HCT116 (cell line): ENCODE measurements at regions not wholly inside any gene's neighbourhood (a gene's known extent, or its start where the extent isn't known, plus 50 kb on each side); places are given as distances from the start of the nearest gene placed in this dataset.

Source experiments
- ATAC-seq: fragments of 200-7000 bp; cut with Tn5 transposase; 2 replicates; pipeline ENCODE4 v1.9.1; 2020; ENCODE audit warnings: mild to moderate bottlenecking, moderate library complexity
- BruUV-seq: library from RNA; stranded (reverse); fragments of 400-500 nt; replicated peaks from 2 replicates; lab custom pipeline; 2021; lab: Mats Ljungman, UMichigan
- CTCF ChIA-PET: fragments of 300-600 bp; sonication (Branson Sonifier 250); formaldehyde crosslinking; loops from one replicate; lab custom pipeline; 2021; ENCODE audit warnings: antibody characterized with exemption; lab: Charles Lee
- POLR2A ChIA-PET: fragments of 300-600, 350-600 bp; sonication (Branson Sonifier 250); formaldehyde crosslinking; loops from one replicate; lab custom pipeline; 2021; ENCODE audit warnings: antibody characterized with exemption; lab: Charles Lee
- RAD21 ChIA-PET, 2 experiments: fragments of 300-600 bp; sonication (Branson Sonifier 250); formaldehyde crosslinking; loops; one replicate each; lab custom pipeline; 2023; ENCODE audit warnings: low total read pairs in 2 of 2; ENCODE audit not compliant: uncharacterized antibody in 2 of 2, unreplicated experiment in 2 of 2, low non-redundant PET in 1 of 2; lab: Charles Lee
- DNase-seq: peaks from one replicate; pipeline ENCODE4 v3.0.0-alpha.2; 2010; ENCODE audit warnings: low read depth, low spot score
- H2AFZ ChIP-seq: fragments of 200-600 bp; shearing (Covaris generic), sonication (generic); 2 replicates; pipeline ENCODE4 v1.6.1; 2017; ENCODE audit warnings: low read depth, mixed run types, mixed read lengths, antibody characterized with exemption, low read length; ENCODE audit not compliant: poor library complexity, severe bottlenecking
- H3K27ac ChIP-seq: 2 replicates; pipeline ENCODE4 v1.5.1; 2012; ENCODE audit warnings: low read depth, low read length
- H3K27me3 ChIP-seq: fragments of 200-600 bp; sonication (generic); 2 replicates; pipeline ENCODE4 v1.6.1; 2016; ENCODE audit warnings: mixed run types, low read length, mixed read lengths; ENCODE audit not compliant: insufficient read depth
- H3K36me3 ChIP-seq, 2 experiments: fragments of 200-500 bp in 1 of 2; fragments of 200-600 bp in 1 of 2; sonication (Bioruptor generic) in 1 of 2; sonication (generic) in 1 of 2; 2 replicates each; pipeline versions ENCODE4 v1.5.1 to v1.6.1; 2014 to 2016; ENCODE audit warnings: low read length in 2 of 2, inconsistent platforms in 1 of 2, mixed read lengths in 1 of 2, mixed run types in 1 of 2; ENCODE audit not compliant: insufficient read depth in 2 of 2, control insufficient read depth in 1 of 2
- H3K4me1 ChIP-seq, 2 experiments: fragments of 200-600 bp in 1 of 2; sonication (generic) in 1 of 2; 2 replicates each; pipeline versions ENCODE4 v1.5.1 to v1.6.1; 2012 to 2017; ENCODE audit warnings: low read length in 2 of 2, inconsistent platforms in 1 of 2, mild to moderate bottlenecking in 1 of 2, mixed read lengths in 1 of 2, mixed run types in 1 of 2, moderate library complexity in 1 of 2; ENCODE audit not compliant: insufficient read depth in 2 of 2, control insufficient read depth in 1 of 2
- H3K4me2 ChIP-seq: fragments of 200-600 bp; sonication (generic); 2 replicates; pipeline ENCODE4 v1.6.1; 2017; ENCODE audit warnings: mixed run types, low read length, mixed read lengths
- H3K4me3 ChIP-seq, 2 experiments: fragments of 200-600 bp in 1 of 2; sonication (generic) in 1 of 2; replicated peaks in 1 of 2; 2 replicates each; pipeline ENCODE4 v1.5.1; 2011 to 2016; ENCODE audit warnings: low read length in 2 of 2, control low read depth in 1 of 2, low read depth in 1 of 2, mild to moderate bottlenecking in 1 of 2, mixed read lengths in 1 of 2, mixed run types in 1 of 2
- H3K79me2 ChIP-seq: fragments of 200-600 bp; sonication (generic); 2 replicates; pipeline ENCODE4 v1.6.1; 2017; ENCODE audit warnings: mild to moderate bottlenecking, mixed run types, low read length, moderate library complexity, mixed read lengths; ENCODE audit not compliant: insufficient read depth
- H3K9ac ChIP-seq: fragments of 200-600 bp; sonication (generic); 2 replicates; pipeline ENCODE4 v1.6.1; 2016; ENCODE audit warnings: low read length, mixed read lengths
- H3K9me2 ChIP-seq: fragments of 200-600 bp; sonication (generic), shearing (Covaris generic); 2 replicates; pipeline ENCODE4 v1.6.1; 2017; ENCODE audit warnings: mixed run types, mild to moderate bottlenecking, moderate library complexity; ENCODE audit not compliant: insufficient read depth
- H3K9me3 ChIP-seq, 2 experiments: fragments of 200-500 bp in 1 of 2; fragments of 200-600 bp in 1 of 2; sonication (Bioruptor generic) in 1 of 2; sonication (generic) in 1 of 2; 2 replicates each; pipeline ENCODE4 v1.6.1; 2014 to 2017; ENCODE audit warnings: low read length in 2 of 2, mixed read lengths in 2 of 2, inconsistent platforms in 1 of 2, low read depth in 1 of 2, mild to moderate bottlenecking in 1 of 2, mixed run types in 1 of 2, moderate library complexity in 1 of 2; ENCODE audit not compliant: control insufficient read depth in 1 of 2, insufficient read depth in 1 of 2
- H4K20me1 ChIP-seq: fragments of 200-600 bp; sonication (generic), shearing (Covaris generic); 2 replicates; pipeline ENCODE4 v1.6.1; 2017; ENCODE audit warnings: mixed run types, mild to moderate bottlenecking, moderate library complexity; ENCODE audit not compliant: insufficient read depth
- CBX3 ChIP-seq: IDR thresholded peaks from 2 replicates; pipeline ENCODE4 v1.6.1; 2012; ENCODE audit warnings: low read depth
- EGR1 ChIP-seq: IDR thresholded peaks from 2 replicates; pipeline ENCODE4 v1.6.1; 2012; ENCODE audit warnings: low read depth
- ELF1 ChIP-seq: IDR thresholded peaks from 2 replicates; pipeline ENCODE4 v1.6.1; 2012; ENCODE audit warnings: low read depth, borderline replicate concordance
- EZH2 ChIP-seq: fragments of 200-600 bp; sonication (generic); IDR thresholded peaks from 2 replicates; pipeline ENCODE4 v1.6.1; 2017; ENCODE audit warnings: antibody characterized with exemption, mixed run types
- FOSL1 ChIP-seq: IDR thresholded peaks from 2 replicates; pipeline ENCODE4 v1.6.1; 2012; ENCODE audit warnings: low read depth
- POLR2A ChIP-seq: IDR thresholded peaks from 2 replicates; pipeline ENCODE4 v1.7.0; 2011; ENCODE audit warnings: borderline replicate concordance; ENCODE audit not compliant: insufficient read depth, insufficient read length; ENCODE audit errors: extremely low read depth
- POLR2AphosphoS5 ChIP-seq: IDR thresholded peaks from 2 replicates; pipeline ENCODE4 v1.6.1; 2011; ENCODE audit warnings: mild to moderate bottlenecking, low read depth, low read length, moderate library complexity
- RAD21 ChIP-seq: IDR thresholded peaks from 2 replicates; pipeline ENCODE4 v1.6.1; 2012; ENCODE audit warnings: low read depth, mild to moderate bottlenecking
- SRF ChIP-seq: IDR thresholded peaks from 2 replicates; pipeline ENCODE4 v1.6.1; 2012; ENCODE audit warnings: low read depth
- TCF7L2 ChIP-seq: IDR thresholded peaks from 2 replicates; pipeline ENCODE4 v1.7.0; 2011; ENCODE audit warnings: borderline replicate concordance, inconsistent platforms; ENCODE audit not compliant: insufficient read depth, insufficient read length; ENCODE audit errors: extremely low read depth
- YY1 ChIP-seq: IDR thresholded peaks from 2 replicates; pipeline ENCODE4 v1.6.1; 2011; ENCODE audit warnings: low read length, low read depth, moderate library complexity, mild to moderate bottlenecking; ENCODE audit not compliant: insufficient replicate concordance; ENCODE audit errors: extremely low read depth
- ZBTB33 ChIP-seq: IDR thresholded peaks from 2 replicates; pipeline ENCODE4 v1.6.1; 2011; ENCODE audit warnings: mild to moderate bottlenecking, low read length, moderate library complexity; ENCODE audit not compliant: insufficient replicate concordance; ENCODE audit errors: extremely low read depth
- ZFX ChIP-seq: fragments of 450-650 bp; IDR thresholded peaks from 2 replicates; pipeline ENCODE4 v1.6.1; 2017
- ZNF274 ChIP-seq: fragments of 200-500 bp; sonication (Bioruptor generic); IDR thresholded peaks from 2 replicates; pipeline ENCODE4 v1.6.1; 2014; ENCODE audit warnings: mild to moderate bottlenecking, low read depth, low read length, inconsistent platforms
- intact Hi-C: fragments of 100-400 bp; cut with micrococcal nuclease; formaldehyde crosslinking; loops from 2 replicates; pipeline ENCODE4 v1.10.0; 2022

- no peaks in the 10 kb centered on the region for H3K36me3 ChIP-seq
- no TSS peak for BruUV-seq
- no peaks in the 10 kb centered on the region; a peak in 1 of 4 replicates for H3K4me1 ChIP-seq
- ChIA-PET CTCF (no interaction called here), RAD21 (no interaction called here), POLR2A (no interaction called here)
- no peak overlapping the region for H3K9ac ChIP-seq
- no peaks in the 10 kb centered on the region for H3K9me3 ChIP-seq
- H4K20me1 ChIP-seq = no peaks in the 10 kb centered on the region
- DNase-seq (no peak), ATAC-seq (no peak)
- H3K27me3 ChIP-seq = no peaks in the 10 kb centered on the region
- no peak overlapping the region for H2AFZ ChIP-seq
- intact Hi-C loops = no loop called here
- no peaks in the 10 kb centered on the region for H3K9me2 ChIP-seq
- TF ChIP-seq CBX3 (no peak), EZH2 (no peak), SRF (no peak), RAD21 (no peak), ZFX (no peak), ZBTB33 (no peak), FOSL1 (no peak), YY1 (no peak), EGR1 (no peak), POLR2AphosphoS5 (no peak), POLR2A (no peak), TCF7L2 (no peak), ZNF274 (no peak), ELF1 (no peak)
- H3K27ac ChIP-seq = no peak overlapping the region
- H3K4me3 ChIP-seq = no peak overlapping the region
- no peaks in the 10 kb centered on the region for H3K79me2 ChIP-seq
- no peak overlapping the region for H3K4me2 ChIP-seq
Observed at GRCh38 chr7:47649919-47650318, 68.0 kb upstream of the TNS3 start.
